Gastrocnemius medialis (tissue), 4 donors: ENCODE measurements at regions not wholly inside any gene's neighbourhood (a gene's known extent, or its start where the extent isn't known, plus 50 kb on each side); places are given as distances from the start of the nearest gene placed in this dataset.

ENCODE experiments used
- ATAC-seq, 2 donors: fragments of 150-250 bp; one replicate each; pipeline ENCODE4 v1.9.1; 2016
- DNase-seq, 2 donors: peaks; one replicate each; pipeline ENCODE4 v3.0.0-alpha.2; 2019
- H3K27ac ChIP-seq, 4 donors: fragments of 200-600 bp; sonication (generic); 1 replicate in 1 of 4; 2 replicates in 3 of 4; pipeline ENCODE4 v1.5.1; 2016 to 2018; ENCODE audit warnings: mild to moderate bottlenecking in 2 of 4, moderate library complexity in 1 of 4
- H3K27me3 ChIP-seq, 3 donors: fragments of 200-600 bp; sonication (generic) in 2 of 3; 1 replicate in 1 of 3; 2 replicates in 2 of 3; pipeline versions ENCODE4 v1.5.1 to v1.6.0; 2016 to 2019; ENCODE audit warnings: mild to moderate bottlenecking in 1 of 3, moderate library complexity in 1 of 3
- H3K36me3 ChIP-seq, 2 donors: fragments of 200-600 bp; sonication (generic) in 1 of 2; one replicate each; pipeline ENCODE4 v1.5.1; 2017 to 2018
- H3K4me1 ChIP-seq, 2 donors: fragments of 200-600 bp; sonication (generic) in 1 of 2; one replicate each; pipeline ENCODE4 v1.5.1; 2016 to 2017; ENCODE audit warnings: mild to moderate bottlenecking in 2 of 2
- H3K4me3 ChIP-seq, 4 donors: fragments of 200-600 bp; sonication (generic) in 3 of 4; 1 replicate in 1 of 4; 2 replicates in 3 of 4; pipeline ENCODE4 v1.5.1; 2016 to 2019; ENCODE audit warnings: mild to moderate bottlenecking in 2 of 4
- H3K9me3 ChIP-seq, 3 donors: fragments of 200-600 bp; sonication (generic) in 2 of 3; 1 replicate in 1 of 3; 2 replicates in 2 of 3; pipeline ENCODE4 v1.5.1; 2016 to 2019
- POLR2A ChIP-seq, 2 donors: fragments of 450-650 bp; IDR thresholded peaks; one replicate each; pipeline ENCODE4 v1.6.1; 2017; ENCODE audit warnings: antibody characterized with exemption in 2 of 2, mild to moderate bottlenecking in 2 of 2, moderate library complexity in 2 of 2
- in situ Hi-C, 4 donors: fragments of 200-750 bp; cut with MboI; loops; one replicate each; pipeline versions ENCODE4 v1.15.0 to v1.8.0; 2017; ENCODE audit warnings: low sequenced_read_pairs in 4 of 4
- intact Hi-C: fragments of 100-400 bp; cut with DNase I; formaldehyde crosslinking; loops from one replicate; pipeline ENCODE4 v1.15.1; 2023; ENCODE audit warnings: low total_unique reads
- TF ChIP-seq, protein P1 (sequence below), 5 experiments: fragments of 450-650 bp in 3 of 5; fragments of 200-600 bp in 2 of 5; sonication (generic) in 2 of 5; IDR thresholded peaks in 4 of 5; conservative IDR thresholded peaks in 1 of 5; 1 replicate in 4 of 5; 2 replicates in 1 of 5; pipeline ENCODE4 v1.5.1; 2016 to 2019; ENCODE audit warnings: antibody characterized with exemption in 5 of 5, mild to moderate bottlenecking in 3 of 5, moderate library complexity in 3 of 5

DNA sequence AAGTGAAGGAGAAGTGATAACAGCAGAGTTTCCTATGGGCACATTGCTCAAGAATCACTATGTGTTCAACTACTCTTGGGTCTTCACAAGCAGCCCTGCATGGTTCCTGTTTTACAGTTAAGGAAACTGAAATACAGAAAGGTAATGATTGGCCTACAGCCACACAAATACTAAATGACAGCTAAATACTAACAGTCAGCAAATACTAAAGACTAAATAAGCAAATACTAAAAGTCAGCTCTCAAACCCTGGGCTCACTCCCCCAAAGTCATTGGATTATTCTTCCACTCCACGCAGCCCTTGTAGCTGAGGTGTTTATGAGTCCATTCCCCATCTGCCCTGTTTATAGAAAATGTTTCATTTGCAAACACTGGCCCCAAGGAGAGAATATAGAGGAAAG, 372.7 kb upstream of the CDH11 start:
- no peak overlapping the region for H3K4me3 ChIP-seq
- H3K27ac ChIP-seq = no peak overlapping the region
- in situ Hi-C loops = no loop called here
- intact Hi-C loops = no loop called here
- no peaks in the 10 kb centered on the region for H3K27me3 ChIP-seq
- TF ChIP-seq POLR2A (IDR thresholded peaks at IDR 0.05) = no peak
- TF ChIP-seq, protein P1, sequence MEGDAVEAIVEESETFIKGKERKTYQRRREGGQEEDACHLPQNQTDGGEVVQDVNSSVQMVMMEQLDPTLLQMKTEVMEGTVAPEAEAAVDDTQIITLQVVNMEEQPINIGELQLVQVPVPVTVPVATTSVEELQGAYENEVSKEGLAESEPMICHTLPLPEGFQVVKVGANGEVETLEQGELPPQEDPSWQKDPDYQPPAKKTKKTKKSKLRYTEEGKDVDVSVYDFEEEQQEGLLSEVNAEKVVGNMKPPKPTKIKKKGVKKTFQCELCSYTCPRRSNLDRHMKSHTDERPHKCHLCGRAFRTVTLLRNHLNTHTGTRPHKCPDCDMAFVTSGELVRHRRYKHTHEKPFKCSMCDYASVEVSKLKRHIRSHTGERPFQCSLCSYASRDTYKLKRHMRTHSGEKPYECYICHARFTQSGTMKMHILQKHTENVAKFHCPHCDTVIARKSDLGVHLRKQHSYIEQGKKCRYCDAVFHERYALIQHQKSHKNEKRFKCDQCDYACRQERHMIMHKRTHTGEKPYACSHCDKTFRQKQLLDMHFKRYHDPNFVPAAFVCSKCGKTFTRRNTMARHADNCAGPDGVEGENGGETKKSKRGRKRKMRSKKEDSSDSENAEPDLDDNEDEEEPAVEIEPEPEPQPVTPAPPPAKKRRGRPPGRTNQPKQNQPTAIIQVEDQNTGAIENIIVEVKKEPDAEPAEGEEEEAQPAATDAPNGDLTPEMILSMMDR (IDR thresholded peaks at IDR 0.05 in 4 of 5, conservative IDR thresholded peaks at IDR 0.05 in 1 of 5) = no peak
- no peak for ATAC-seq
- no peaks in the 10 kb centered on the region for H3K36me3 ChIP-seq
- no peaks in the 10 kb centered on the region for H3K4me1 ChIP-seq
- DNase-seq = no peak
- no peaks in the 10 kb centered on the region for H3K9me3 ChIP-seq

DNA sequence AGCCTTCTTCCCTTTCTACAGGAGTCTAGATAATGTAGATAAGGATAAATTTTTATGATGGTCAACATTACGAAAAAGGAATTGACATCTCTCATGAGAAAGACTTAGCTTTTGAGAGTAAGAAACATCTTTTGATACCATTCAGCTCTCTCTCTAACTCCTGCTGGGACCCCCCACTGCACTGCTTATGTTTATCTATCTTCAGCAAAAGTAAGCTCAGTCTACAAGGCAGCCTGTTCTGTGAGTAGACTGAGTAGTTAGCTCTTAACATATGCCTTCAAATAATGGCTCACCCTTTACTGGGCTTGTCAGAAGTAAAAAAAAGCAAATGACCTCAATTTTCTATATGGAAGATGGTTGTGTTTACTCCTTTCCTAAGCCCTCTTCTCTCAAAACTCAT, 372.2 kb upstream of the CDH11 start:
- intact Hi-C loops (no loop called here), in situ Hi-C loops (no loop called here)
- H3K27ac ChIP-seq = no peak overlapping the region
- ATAC-seq (no peak), DNase-seq (no peak)
- no peaks in the 10 kb centered on the region for H3K4me1 ChIP-seq
- no peaks in the 10 kb centered on the region for H3K36me3 ChIP-seq
- no peak for TF ChIP-seq POLR2A (IDR thresholded peaks at IDR 0.05)
- TF ChIP-seq, protein P1 (IDR thresholded peaks at IDR 0.05 in 4 of 5, conservative IDR thresholded peaks at IDR 0.05 in 1 of 5) = no peak
- no peaks in the 10 kb centered on the region for H3K27me3 ChIP-seq
- no peak overlapping the region for H3K4me3 ChIP-seq
- no peaks in the 10 kb centered on the region for H3K9me3 ChIP-seq

DNA sequence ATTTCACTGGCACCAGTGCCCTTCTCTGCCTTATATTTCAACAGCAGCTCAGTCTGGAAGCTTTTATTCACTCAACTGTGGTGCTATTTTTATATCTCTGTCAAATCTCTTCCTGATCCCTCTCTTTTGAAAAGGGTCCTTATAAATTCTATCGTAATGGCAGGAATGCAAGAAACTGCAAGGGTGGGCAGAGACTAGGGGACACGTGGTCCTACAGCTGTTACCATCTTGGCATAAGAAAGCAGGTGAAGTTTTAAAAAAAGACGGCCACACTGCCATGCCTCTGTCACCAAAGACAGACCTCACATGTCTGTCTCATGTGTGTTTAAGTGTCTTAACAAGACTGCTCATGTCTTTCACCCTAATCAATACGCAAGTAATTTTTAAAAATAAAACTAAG, 368.4 kb upstream of the CDH11 start:
- intact Hi-C loops (no loop called here), in situ Hi-C loops (no loop called here)
- ATAC-seq (no peak), DNase-seq (no peak)
- H3K4me1 ChIP-seq = no peaks in the 10 kb centered on the region
- no peaks in the 10 kb centered on the region for H3K9me3 ChIP-seq
- H3K36me3 ChIP-seq = no peaks in the 10 kb centered on the region
- H3K27ac ChIP-seq = no peak overlapping the region
- TF ChIP-seq, protein P1 (IDR thresholded peaks at IDR 0.05 in 4 of 5, conservative IDR thresholded peaks at IDR 0.05 in 1 of 5) = no peak
- TF ChIP-seq POLR2A (IDR thresholded peaks at IDR 0.05) = no peak
- no peaks in the 10 kb centered on the region for H3K27me3 ChIP-seq
- no peak overlapping the region for H3K4me3 ChIP-seq

DNA sequence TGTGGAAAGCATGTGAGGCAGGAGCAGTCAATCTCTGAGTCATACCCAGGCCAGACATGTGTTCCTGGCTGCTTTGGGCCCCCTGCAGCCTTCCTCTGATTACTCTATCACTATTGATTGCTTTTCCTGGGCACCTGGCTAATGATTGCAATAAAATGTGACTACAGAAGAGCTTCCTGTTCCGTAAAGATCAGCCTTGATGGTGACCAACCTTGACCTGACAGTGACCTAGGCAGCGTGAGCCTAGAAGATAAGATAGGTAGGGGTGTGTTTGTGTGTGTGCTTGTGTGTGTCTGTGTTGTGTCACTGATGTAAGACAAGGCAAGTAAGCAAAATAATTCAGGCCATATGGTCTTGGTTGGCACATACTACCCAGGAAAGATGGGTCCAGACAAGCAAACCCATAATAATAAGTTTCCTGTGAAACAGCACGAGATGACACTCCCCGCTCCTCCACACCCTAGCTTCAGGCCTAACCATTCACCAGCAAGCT, 367.7 kb upstream of the CDH11 start:
- H3K4me3 ChIP-seq = no peak overlapping the region
- no peak for TF ChIP-seq POLR2A (IDR thresholded peaks at IDR 0.05)
- TF ChIP-seq, protein P1 (IDR thresholded peaks at IDR 0.05 in 4 of 5, conservative IDR thresholded peaks at IDR 0.05 in 1 of 5) = no peak
- DNase-seq = no peak
- H3K9me3 ChIP-seq = no peaks in the 10 kb centered on the region
- intact Hi-C loops (no loop called here), in situ Hi-C loops (no loop called here)
- H3K27me3 ChIP-seq = no peaks in the 10 kb centered on the region
- no peak for ATAC-seq
- no peak overlapping the region for H3K27ac ChIP-seq
- H3K4me1 ChIP-seq = no peaks in the 10 kb centered on the region
- no peaks in the 10 kb centered on the region for H3K36me3 ChIP-seq

DNA sequence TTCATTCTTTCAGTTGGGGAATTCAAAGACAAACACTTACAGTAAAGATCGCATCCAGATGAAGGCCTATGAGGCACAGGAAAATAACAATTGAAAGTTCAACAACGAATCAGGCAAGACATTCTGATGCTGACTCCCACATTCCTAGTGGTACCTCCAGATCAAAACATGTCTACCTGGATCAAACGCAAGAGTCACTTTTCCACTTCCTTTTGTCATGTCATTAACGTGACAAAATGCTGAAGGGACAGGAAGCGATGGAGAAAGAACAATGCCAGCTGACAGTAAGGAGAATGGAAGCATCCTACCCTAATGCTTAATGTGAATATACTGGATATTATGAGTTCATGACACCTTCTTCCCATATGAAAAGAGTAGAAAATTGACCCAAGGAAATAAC, 365.4 kb upstream of the CDH11 start:
- no peak overlapping the region for H3K4me3 ChIP-seq
- in situ Hi-C loops (no loop called here), intact Hi-C loops (no loop called here)
- TF ChIP-seq, protein P1 (IDR thresholded peaks at IDR 0.05 in 4 of 5, conservative IDR thresholded peaks at IDR 0.05 in 1 of 5) = no peak
- TF ChIP-seq POLR2A (IDR thresholded peaks at IDR 0.05) = no peak
- no peaks in the 10 kb centered on the region for H3K36me3 ChIP-seq
- no peaks in the 10 kb centered on the region for H3K4me1 ChIP-seq
- H3K27me3 ChIP-seq = no peaks in the 10 kb centered on the region
- no peak for ATAC-seq
- DNase-seq = no peak
- H3K27ac ChIP-seq = no peak overlapping the region
- H3K9me3 ChIP-seq = no peaks in the 10 kb centered on the region
